SHP77 treated with DMSO at 0.1 percent for 48 hours (cell line): ENCODE measurements at regions not wholly inside any gene's neighbourhood (a gene's known extent, or its start where the extent isn't known, plus 50 kb on each side); places are given as distances from the start of the nearest gene placed in this dataset.
"Not testable (repeated sequence)": the region's sequence is repeated elsewhere in the genome, so short reads cannot be mapped to it uniquely, and the experiment has no call there.

Experiments
- DNase-seq: peaks from one replicate; lab custom pipeline; 2025; lab: John Stamatoyannopoulos, UW

DNA sequence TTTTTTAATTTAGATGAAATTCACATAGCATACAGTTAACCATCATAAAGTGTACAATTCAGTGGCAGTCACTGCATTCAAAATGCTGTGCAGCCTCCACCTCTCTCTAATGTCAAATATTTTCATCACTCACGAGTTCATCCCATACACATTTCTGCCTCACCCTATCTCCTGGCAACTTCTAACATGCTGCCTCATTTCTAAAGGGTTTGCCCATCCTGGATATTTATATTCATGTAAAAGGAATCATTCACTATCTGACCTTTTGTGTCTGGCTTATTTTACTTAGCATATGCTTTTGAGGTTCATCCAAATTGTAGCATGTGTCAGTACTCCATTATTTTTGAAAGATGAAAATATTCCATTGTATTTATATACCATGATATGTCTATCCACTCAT lies 286.9 kb upstream of the VSTM2A start:
- no peak for DNase-seq

- DNase-seq = no peak
Measured at GRCh38 chr7:54259185-54259584, 283.0 kb upstream of the VSTM2A start.

DNA sequence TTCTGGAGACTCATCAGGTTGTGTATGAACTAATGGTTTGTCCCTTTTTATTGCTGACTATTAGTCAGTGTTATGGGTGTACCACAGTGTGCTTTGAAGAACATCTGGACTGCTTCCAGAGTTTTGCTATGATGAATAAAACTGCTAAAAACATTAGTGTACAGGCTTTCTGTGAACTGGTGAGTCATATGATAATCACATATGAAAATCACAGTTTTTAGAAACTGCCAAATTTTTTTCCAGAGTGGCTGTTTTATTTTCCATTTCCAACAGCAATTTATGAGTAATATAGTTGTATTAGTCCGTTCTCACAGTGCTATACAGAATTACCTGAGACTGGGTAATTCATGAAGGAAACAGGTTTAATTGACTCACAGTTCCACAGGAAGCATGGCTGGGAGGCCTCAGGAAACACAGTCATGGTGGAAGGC lies 281.2 kb upstream of the VSTM2A start:
- DNase-seq = no peak

DNA sequence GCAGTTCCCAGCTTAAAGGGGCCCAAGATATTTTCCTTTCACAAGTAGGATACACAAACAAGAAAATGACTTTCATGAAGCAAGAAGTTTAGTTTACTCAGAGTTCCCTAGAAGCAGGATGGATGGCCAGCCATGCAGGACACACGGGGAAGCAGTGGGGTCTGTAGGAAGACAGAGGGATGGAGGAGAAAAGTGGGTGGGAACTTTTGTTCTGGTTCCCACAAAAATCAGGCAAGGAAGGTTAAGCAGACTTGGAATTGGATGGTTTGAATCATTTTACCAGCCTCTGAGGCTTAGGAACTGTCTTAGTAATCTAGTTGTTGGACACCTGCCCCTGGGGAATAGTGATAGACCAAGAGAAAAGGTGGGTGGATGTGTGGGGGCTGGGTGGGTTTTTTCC lies 263.3 kb upstream of the VSTM2A start:
- no peak for DNase-seq

GRCh38 chr7:54292171-54292925 lies 249.8 kb upstream of the VSTM2A start:
- DNase-seq = no peak

- DNase-seq = no peak
Measured at GRCh38 chr7:54299426-54299825, 242.7 kb upstream of the VSTM2A start.

- DNase-seq = not testable (repeated sequence)
Measured at GRCh38 chr7:54315955-54316354, 226.2 kb upstream of the VSTM2A start.

DNA sequence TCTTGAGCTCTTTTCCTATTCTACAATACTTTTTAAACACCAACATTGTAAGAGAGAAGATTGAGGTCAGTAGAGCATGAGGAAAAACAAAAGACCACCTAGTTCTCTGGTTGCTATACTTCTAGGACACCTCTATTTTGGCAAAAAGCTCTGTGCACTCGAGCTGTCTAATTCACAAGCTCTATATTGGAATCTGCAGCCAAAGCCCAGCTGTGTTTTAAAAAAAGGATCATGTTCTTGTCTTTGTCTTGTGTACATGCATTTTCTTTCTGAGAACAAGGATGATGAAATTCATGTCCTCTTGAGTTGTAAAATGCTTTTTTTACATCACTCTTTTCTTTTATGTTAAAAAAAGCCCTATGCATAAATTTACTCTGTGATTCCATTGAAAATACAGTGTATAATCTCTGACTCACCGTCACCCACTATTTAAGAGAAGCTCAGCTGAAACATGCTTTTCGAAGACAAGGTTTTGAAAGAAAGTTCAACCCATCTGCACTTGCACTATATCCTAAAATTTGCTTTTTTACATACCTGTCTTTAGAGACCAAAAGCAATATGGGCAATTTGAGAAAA lies 215.5 kb upstream of the VSTM2A start:
- DNase-seq = no peak

GRCh38 chr7:54330216-54330800 lies 211.9 kb upstream of the VSTM2A start:
- no peak for DNase-seq

DNA sequence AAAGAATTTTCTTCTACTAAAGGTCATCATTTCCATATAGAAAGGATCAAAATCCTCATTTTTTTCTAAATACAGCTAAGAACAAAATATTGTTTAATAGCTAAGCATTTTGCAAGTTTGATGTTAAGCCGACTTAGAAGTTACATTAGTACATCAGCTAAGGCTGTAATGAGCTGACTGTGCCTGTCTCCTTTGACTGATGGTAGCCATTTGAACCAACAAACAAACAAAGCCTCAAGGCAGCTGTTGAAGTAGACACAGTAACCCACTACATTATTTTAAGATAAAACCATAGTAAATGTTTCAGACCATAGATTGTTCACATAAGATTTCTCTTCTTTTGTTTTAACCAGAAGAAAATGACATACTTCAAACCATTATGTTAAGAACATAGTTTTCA lies 210.9 kb upstream of the VSTM2A start:
- no peak for DNase-seq

- no peak for DNase-seq
Measured at GRCh38 chr7:54332301-54332700, 209.9 kb upstream of the VSTM2A start.

DNA sequence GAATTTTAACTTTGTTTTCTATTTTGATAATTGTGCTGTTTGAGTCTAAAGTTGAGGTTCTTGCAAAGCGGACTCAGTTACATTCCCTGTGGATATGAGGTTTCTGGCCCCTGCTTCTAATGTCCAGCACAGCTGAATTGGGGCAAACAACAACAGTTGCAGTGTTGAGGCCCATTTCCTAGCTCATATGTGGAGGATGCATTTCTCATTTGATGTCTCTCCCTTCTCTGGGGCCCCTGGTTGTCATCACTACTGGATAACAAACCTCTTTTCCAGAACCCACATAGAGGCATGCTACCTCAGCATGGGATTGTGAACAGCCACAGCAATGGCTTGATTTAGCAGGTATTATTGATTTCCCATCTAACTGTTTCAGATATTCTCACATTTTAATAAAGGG lies 208.2 kb upstream of the VSTM2A start:
- no peak for DNase-seq

DNA sequence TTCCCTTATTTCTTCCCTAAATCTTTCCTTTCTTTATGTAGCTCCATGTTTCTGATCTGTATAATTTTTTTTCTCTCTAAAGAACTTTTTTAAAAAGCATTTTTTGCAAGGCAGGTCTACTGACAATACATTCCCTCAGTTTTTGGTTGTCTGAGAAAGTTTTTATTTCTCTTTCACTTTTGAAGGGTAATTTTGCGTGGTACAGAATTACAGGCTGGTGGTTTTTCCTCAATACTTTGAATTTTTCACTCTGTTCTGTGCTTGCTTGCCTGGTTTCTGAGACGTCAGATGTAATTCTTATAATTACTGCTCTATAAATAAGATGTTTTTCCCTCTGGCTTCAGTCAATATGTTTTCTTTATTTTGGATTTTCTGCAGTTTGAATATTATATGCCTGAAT lies 205.4 kb upstream of the VSTM2A start:
- DNase-seq = no peak

DNA sequence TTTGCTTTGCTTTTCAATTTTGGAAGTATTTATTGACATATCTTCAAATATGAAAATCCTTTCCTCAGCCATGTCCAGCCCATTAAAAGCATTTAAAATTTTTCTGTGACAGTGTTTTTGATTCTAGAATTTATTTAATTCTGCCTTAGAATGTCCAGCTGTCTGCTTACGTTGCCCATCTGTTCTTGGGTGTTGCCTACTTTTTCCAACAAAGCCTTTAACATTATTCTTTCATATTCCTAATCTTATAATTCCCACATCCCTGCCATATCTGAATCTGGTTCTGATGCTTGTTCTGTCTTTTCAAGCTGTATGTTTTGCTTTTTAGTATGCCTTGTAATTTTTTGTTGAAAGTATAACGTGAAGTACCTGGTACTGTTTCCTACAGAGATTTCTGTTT lies 204.7 kb upstream of the VSTM2A start:
- DNase-seq = no peak

GRCh38 chr7:54338319-54338718 lies 203.9 kb upstream of the VSTM2A start:
- DNase-seq = no peak

DNA sequence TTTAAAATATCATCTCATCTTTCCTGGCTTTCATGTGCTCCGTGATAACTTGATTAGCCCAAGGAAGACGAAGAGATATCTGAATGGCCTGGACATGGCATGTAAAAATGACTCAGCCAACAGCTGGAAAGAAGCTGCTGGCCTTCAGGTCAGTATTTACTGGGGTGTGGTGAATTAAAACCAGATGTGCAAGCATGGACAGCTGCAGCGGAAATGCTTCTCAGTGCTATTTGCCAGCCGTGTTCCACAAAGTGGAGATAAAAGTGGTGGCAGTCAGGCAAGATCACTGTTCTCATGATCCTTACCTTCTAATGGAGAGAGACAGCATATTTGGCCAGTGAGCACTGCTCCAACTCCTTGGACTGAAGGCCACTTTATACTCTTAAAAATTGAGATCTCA lies 203.1 kb upstream of the VSTM2A start:
- DNase-seq = no peak

- DNase-seq = no peak
Measured at GRCh38 chr7:54342458-54342857, 199.7 kb upstream of the VSTM2A start.

GRCh38 chr7:54343511-54343910 lies 198.7 kb upstream of the VSTM2A start:
- no peak for DNase-seq

DNA sequence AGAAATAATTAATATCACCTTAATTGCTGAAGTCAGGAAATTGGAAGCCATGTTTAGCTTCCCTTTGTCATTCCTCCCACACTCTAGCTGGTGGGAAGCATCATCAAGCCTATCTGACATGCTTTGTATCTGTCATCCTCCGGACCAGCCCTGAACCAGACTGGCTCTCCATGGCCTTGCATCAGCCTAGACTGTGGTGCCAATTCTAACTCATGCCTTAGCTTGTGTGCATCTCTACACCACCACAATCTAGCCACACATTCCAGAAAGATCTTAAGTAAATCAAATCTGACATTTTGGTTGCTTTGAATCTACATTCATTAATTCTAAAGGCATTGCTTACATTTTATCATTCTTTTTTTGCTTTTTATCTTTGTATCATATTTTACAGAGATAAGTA lies 196.4 kb upstream of the VSTM2A start:
- no peak for DNase-seq

- DNase-seq = no peak
Measured at GRCh38 chr7:54349229-54349628, 192.9 kb upstream of the VSTM2A start.

GRCh38 chr7:54354436-54354835 lies 187.7 kb upstream of the VSTM2A start:
- DNase-seq = no peak

GRCh38 chr7:54355842-54356241 lies 186.3 kb upstream of the VSTM2A start:
- DNase-seq = no peak

- DNase-seq = no peak
Measured at GRCh38 chr7:54360075-54360840, 181.9 kb upstream of the VSTM2A start.
